GM21360 (cell line): ENCODE measurements at regions not wholly inside any gene's neighbourhood (a gene's known extent, or its start where the extent isn't known, plus 50 kb on each side); places are given as distances from the start of the nearest gene placed in this dataset.
"Not testable (repeated sequence)": the region's sequence is repeated elsewhere in the genome, so short reads cannot be mapped to it uniquely, and the experiment has no call there.

Source experiments
- ATAC-seq: cut with Tn5 transposase; IDR thresholded peaks from one replicate; pipeline ENCODE4 v1.9.1; 2021; ENCODE audit warnings: mild to moderate bottlenecking, moderate library complexity; ENCODE audit not compliant: unreplicated experiment

DNA sequence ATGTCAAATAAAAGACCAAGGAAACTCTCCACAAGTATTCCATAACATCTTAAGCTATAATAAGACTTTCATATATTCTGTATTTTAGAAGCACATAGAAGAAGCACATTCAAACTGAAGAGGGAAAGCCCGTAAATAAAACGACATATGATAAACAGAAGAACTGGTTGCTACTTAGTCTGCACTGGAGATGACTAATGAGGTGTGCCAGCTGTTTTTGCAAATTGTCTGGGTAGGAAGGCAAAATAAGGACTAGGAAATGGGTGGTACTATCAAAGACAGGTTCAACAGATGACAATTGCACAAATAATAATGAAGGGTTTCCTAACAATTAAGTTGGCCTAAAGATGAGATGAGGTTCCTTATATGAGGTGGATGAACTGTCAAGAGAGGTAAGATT is 593.2 kb upstream of the CCDC179 start:
- ATAC-seq, result no peak

DNA sequence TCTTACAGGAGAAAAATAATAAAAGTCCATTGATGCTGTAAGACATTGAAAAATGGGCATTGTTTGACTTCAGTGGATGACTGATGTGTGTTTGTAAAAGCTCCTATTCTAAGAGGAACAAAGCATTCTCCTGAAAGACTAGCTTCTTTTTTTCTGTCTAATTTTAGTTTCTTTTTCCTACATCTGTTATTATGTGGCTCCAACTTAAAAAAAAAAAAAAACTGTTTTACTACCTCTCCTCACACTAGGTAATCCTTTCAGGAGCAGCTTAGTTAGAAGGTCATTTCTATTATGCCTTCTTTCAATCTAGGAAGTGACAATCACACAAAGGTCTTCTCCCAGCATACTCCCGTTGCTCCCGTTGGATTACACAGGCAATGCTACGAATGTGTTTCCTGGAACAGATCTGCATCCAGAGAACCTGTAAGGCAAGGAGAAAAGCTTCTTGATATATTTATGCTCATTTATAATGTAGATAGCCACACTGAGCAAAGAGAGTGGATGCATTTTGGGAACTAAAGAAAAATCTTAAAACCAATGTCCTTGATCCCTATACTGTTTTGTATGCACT is 595.1 kb upstream of the CCDC179 start:
- no peak for ATAC-seq

DNA sequence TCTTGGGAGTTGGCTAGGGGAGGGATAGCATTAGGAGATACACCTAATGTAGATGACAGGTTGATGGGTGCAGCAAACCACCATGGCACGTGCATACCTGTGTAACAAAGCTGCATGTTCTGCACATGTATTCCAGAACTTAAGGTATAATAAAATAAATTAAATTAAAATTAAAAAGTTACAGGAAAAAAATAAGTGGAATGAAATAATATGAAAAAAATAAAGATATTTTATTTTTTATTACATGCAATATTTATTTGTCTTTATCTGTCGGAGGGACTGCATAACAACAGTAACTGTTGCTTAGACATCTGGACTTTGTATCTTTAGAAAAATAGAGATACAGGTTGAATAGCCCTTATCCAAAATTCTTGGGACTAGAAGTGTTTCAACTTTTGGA is 597.4 kb upstream of the CCDC179 start:
- no peak for ATAC-seq

DNA sequence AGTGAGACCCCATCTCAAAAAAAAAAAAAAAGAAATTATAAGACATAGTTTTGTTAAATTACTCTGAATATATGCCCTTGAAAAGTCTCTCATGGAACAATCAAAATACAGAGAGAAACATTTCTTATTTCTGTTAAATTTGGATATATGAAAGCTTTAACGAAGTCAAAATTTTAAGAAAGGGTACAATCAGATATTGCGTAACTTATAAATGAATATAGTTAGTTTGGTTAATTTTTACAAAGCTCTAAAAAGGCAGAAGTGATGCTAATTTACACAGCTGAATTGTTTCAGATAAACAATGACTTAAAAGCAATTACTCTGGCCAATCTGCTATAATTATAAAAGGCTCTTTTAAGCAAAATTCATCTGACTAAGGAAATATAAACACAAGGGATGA is 611.6 kb upstream of the CCDC179 start:
- no peak for ATAC-seq

DNA sequence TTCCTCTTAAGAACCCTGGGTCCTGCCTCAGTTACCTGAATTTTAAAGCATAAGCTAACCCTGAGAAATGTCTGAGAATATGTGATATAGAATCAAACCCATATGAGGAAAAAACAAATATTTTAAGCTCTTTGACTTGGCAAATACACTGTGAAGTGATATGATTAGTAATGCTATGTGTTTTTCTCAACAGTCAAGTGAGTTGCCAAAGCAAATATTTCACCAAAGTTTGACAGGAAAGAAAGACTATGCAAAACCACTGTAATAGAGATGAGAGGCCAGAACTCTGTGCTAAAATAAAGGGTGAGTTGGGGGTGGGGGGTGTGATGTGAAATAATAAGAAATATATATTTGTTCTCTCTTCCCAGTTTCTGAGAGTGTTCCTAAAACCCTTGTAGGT is 613.5 kb upstream of the CCDC179 start:
- ATAC-seq, result no peak

DNA sequence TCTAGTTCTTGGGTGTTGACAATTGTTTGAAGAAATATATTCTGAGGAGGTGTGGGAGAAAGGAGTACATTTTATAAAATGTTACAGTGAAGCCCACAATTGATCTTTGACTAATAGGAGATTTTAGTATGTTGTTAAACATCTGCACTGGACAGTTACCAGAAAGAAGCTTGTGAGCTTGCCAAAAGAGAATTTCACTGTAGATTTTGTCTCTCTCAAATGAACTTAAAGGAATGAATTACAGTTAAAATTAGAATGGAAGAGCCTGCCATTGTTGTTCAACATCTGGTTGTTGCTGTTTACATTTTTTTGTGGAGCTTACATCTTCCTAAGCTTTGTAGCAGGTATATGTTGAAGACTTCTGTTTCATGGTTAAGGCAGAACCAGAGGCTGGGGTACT is 620.5 kb upstream of the CCDC179 start:
- no peak for ATAC-seq

DNA sequence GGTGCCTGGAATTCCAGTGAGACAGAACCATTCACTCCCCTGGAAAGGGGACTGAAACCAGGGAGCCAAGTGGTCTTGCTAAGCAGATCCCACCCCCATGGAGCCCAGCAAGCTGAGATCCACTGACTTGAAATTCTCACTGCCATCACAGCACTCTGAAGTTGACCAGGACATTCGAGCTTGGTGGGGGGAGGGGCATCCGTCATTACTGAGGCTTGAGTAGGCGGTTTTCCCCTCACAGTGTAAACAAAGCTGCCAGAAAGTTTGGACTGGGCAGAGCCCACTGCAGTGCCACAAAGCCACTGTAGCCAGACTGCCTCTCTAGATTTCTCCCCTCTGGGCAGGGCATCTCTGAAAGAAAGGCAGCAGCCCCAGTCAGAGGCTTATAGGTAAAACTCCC is 623.9 kb upstream of the CCDC179 start:
- ATAC-seq, result not testable (repeated sequence)

DNA sequence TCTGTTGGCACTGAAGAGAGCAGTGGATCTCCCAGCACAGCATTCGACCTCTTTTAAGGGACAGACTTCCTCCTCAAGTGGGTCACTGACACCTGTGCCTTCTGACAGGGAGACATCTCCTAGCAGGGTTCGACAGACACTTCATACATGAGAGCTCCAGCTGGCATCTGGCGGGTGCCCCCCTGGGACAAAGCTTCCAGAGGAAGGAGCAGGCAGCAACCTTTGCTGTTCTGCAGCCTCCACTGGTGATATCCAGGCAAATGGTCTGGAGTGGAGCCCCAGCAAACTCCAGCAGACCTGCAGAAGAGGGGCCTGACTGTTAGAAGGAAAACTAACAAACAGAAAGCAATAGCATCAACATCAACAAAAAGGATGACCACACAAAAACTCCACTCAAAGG is 624.3 kb upstream of the CCDC179 start:
- ATAC-seq, result not testable (repeated sequence)

DNA sequence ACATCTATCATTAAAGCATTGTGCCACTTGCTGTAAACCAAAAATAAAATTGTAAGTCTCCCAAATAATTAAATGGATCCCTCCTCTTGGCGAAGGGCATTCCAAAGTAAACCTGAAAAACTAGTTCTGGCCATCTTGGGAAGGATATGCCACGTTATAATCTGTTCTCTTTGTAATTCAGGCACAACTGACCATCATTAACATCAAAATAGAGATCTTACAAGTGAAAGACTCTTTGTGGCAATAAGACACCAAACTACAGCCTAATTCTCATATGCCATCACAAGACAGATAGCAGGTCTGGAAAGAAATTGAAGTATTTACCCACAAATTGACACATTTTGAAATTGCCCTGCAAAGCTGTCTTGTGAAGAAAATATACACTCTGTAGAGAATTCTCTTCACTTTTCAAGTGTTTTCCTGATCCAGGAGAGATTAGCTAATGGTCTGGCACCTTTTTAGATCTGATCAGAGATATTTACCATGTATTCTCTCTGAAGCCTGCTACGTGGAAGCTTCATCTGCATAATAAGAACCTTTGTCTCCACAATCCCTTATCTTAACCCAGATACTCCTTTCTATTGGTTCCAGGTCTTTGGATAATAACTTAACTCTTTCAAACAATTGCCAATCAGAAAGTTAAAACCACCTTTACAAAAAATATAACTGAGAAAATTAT is 630.4 kb upstream of the CCDC179 start:
- no peak for ATAC-seq

DNA sequence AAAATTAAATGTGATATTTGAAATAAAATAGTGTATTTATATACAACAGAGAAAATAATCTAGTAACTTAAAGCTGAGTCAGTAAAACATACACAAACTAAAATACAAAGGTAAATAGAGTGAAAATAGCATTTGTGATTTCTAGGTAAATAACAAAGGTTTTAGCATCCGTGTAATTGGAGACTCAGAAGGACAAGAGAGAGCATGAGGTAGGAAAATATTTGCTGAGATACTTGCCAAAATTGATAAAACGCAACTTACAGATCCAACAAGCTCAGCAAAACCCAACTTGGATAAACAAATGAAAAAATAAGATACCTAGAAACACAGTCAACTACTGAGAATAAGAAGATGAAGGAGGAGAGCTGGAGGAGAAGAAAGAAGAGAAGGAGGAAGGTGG is 634.7 kb upstream of the CCDC179 start:
- ATAC-seq, result no peak

DNA sequence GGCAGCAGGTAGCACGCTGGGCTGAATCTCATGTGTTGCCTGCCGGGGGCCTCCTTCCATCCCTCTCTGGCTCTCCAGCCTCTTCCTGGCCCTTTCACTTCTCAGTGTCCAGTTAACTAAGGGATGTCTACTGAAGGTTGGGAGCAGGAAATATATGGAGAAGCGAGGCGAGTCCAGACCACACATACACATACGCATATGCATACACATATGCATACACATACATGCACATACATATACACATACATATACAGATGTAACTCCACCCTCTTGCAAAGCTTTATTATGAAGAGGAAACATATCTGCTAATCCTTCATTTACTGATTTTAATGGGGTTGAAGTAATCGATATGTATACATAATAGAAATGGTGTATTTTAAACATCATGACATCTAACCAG is 636.1 kb upstream of the CCDC179 start:
- ATAC-seq, result no peak

DNA sequence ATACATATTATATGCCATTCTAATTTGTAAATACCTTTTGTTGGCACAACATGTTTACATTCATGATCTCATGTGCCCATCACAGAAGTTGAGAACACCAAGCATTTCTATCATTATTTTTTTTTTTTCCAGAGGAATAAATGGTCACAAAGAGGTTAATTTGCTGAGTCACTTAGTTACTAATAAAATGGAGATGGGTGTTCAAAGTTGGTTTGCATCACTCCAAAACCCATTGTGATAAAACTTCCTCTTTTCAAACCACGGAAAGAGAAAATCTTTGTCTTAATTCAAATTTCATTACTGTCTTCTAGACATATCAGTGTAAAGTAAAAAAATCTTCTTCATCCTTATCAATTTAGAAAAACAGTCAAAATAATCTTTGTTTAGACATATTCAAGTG is 636.8 kb upstream of the CCDC179 start:
- ATAC-seq, result no peak

DNA sequence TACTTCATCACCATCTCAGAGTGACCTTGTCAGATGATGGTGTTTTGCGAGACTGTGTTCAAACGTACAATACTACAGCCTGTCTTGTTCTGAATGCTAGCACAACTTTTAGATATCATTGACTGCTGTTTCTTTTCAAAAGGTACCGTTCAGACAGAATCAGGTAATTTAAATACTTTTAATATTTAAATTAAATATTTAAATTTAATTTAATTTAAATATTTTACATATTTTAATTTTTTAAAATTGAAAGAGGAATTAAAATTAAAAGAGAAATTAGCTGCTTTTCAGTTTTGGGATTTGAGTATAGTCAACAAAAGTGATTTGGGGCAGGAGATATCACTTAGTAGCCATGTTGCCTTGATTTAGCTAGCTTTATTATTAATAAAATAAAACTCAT is 642.1 kb upstream of the CCDC179 start:
- ATAC-seq, result no peak

DNA sequence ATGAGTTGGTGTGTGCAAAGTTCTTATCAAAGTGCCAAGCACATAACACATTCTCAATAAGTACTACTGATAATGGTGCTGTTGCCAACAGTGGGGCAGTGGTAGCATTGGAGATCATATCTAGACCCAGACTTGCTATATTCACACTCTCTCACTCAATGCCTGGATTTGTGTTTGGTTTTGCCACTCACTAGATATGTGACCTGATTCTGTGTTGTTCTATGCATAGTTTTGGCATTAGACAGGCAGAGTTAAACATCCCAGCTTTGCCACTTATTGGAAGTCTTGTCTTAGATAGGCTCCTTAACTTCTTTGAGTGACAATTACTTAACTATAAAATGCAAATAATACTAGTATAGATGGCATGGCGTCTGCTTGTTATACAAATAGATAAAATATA is 642.6 kb upstream of the CCDC179 start:
- ATAC-seq, result no peak

DNA sequence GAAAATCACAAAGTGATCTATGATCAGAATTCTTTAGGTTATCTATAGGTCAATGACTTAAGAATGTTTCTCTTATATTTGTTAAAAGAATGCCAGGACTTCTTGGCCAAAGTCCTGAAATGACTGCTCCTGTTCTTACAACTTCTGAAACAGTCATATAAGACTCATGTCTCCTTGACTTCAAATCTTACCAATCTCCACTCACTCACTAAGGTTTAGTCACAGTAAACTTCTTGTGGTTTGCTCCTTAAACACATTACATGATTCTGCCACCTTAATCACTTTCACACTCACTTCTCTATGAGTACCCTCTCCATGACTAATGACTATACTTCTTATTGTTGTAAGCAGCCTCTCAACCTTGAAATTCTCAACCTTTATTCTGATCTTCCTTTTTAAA is 648.7 kb upstream of the CCDC179 start:
- no peak for ATAC-seq

DNA sequence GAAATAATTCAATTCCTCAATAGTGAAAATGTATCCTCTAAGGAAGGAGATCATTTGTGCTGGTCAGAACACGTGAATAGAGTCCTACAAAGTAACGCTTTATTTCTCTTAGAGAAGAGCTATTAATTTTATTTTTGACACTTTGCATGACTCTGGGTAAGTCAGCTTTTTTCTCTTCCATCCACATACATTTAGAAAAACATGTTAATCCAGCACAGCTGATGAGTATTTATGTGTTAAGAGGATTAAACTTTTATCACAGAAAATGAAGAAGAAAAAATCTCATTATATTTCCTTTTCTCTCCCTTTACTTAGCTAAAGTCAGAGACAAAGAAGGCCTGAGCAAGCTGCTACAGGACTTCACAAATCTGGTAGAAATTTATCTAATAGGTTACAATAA is 649.5 kb upstream of the CCDC179 start:
- no peak for ATAC-seq

DNA sequence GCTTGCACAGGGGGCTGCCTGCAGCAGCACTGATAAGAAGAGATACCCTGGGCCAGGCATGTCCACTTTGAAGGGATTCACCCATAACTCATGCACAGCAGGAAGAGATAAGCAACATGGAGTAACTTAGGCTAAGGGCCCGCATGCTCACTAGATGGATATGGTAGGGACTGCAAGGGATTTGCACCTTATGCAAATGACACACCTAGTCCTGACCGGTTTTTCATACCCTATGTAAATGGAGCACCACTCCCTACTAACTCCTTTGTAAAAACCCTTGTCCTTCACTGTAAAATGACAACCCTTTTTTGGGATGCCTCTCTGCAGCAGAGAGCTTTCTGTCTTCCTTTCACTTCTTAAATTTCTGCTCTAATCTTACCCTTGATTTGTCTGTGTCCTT is 658.9 kb upstream of the CCDC179 start:
- ATAC-seq, result no peak

DNA sequence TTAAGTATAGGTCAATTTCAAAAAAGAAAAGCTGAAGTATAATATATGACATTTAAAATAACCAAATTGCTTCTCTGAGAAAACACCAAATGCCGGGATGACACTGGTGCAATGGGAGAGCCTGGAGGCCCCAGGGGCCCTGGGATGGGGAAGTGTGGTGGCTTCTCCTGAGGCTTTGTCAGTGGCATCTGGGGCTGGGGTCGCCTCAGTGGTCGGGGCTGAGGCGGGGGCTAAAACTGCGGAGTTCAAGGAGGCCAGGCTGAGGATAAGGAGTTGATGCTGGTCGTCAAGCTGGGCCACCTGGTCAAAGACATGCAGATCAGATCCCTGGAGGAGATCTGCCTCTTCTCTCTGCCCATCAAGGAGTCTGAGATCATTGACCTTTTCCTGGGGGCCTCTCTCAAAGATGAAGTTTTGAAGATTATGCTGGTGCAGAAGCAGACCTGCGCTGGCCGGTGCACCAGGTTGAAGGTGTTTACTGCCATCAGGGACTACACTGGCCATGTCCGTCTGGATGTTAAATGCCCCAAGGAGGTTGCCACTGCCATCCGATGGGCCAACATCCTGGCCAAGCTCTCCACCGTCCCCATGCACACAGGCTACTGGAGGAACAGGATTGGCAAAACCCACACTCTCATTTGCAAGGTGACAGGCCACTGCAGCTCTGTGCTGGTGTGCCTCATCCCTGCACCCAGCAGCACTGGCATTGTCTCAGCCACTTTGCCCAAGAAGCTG is 660.1 kb upstream of the CCDC179 start:
- no peak for ATAC-seq

DNA sequence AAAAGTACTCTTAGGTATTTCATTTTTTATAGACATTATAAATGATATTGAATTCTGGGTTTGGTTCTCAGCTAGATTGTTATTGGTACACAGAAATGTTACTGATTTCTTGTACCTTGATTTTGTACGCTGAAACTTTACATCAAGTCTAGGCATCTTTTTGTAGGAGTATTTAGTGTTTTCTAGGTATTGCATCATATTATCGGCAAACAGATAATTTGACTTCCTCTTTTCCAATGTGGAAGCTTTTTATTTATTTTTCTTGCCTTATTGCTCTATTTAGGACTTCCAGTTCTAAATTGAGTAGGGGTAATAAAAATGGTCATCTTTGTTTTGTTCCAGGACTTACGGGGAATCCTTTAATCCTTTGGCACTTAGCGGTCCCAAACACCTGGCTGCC is 676.6 kb upstream of the CCDC179 start:
- no peak for ATAC-seq

DNA sequence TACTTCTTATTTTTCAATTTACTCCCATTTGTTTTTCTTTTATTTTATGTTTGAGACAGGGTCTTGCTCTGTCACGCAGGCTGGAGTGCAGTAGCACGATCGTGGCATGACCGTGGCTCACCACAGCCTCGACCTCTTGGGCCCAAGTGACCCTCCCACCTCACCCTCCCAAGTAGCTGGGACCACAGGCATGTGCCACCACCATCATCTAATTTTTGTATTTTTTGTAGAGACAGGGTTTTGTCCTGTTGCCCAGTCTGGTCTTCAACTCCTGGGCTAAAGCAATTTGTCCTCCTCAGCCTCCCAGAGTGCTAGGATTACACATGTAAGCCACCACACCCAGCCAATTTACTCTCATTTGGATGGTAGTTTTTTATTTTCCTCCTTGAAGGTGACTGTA is 679.3 kb upstream of the CCDC179 start:
- ATAC-seq, result no peak

DNA sequence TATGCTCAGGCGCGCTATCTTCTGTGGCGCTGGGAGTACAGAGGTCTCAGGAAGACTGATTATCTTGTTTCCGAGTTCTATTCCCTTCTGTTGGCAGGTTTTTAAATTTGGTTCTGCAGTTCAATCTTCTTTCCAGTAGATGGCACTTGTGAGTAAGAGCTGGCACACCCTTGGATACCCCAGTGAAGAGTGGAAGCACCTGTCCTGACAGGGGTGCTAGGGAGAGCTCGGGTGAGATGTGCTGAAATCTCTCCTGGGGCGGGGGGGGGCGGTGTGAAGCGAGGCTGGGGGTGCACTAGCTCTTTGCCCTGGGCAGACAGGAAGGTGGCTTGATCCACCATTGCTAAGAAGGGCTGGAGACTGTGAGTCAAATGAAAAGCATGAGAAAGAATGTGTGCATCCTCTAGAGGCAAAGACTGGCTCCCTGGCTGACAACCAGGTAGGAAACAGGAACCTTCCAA is 679.9 kb upstream of the CCDC179 start:
- ATAC-seq, result peak; percentile 92

DNA sequence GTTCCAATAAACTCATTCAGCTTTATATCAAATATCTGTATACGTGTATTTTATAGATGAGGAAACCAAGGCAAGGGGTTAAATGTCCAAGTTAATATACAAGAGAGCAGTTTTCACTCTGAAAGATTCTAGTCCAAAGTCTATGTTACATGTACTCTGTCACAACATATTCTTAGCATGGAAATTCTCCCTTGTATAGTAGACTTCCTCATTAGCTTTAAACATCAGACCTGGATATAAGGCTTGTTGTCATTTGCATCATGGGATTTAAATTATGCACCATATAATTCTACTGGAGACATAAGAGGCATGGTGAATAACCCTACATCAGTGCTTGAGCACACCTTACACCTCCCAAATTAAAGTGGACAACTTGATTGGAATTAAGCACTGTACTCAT is 681.9 kb upstream of the CCDC179 start:
- ATAC-seq, result no peak
